Amniotic epithelial cell (primary cell): ENCODE measurements at regions not wholly inside any gene's neighbourhood (a gene's known extent, or its start where the extent isn't known, plus 50 kb on each side); places are given as distances from the start of the nearest gene placed in this dataset.
"Not testable (repeated sequence)": the region's sequence is repeated elsewhere in the genome, so short reads cannot be mapped to it uniquely, and the experiment has no call there.

Source experiments
- DNase-seq: peaks from one replicate; pipeline ENCODE4 v3.0.0-alpha.2; 2010; ENCODE audit warnings: low read depth

DNA sequence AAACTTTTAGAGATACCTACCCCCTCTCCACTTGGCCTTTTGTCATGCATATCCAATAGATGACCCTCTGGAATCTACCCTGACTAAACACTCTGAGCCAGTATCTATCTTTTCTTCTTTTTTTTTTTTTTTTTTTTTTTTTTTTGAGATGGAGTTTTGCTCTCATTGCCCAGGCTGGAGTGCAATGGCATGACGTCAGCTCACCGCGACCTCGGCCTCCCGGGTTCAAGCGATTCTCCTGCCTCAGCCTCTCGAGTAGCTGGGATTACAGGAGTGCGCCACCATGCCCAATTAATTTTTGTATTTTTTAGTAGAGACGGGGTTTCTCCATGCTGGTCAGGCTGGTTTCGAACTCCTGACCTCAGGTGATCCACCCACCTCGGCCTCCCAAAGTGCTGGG lies 50.8 kb upstream of the GRIN2B start:
- DNase-seq, result not testable (repeated sequence)

DNA sequence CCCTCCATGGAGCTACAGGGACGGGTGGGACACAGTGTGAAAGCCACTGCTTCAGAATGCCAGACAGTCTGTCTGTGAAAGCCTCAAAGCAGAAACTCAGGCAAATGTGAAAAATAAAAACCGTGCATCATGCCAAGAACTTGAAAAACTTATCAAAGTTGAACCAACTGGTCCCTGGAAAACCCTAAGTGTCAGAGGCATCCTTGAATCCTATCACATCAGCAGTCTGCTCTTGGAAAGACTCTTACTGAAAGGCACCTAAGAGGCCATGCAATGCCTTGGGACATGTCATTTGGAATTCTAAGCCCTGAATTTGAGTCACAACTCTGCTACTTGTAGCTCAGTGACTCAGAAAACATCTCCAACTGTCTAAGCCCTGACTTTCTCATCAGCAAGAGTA lies 62.4 kb upstream of the GRIN2B start:
- no peak for DNase-seq

DNA sequence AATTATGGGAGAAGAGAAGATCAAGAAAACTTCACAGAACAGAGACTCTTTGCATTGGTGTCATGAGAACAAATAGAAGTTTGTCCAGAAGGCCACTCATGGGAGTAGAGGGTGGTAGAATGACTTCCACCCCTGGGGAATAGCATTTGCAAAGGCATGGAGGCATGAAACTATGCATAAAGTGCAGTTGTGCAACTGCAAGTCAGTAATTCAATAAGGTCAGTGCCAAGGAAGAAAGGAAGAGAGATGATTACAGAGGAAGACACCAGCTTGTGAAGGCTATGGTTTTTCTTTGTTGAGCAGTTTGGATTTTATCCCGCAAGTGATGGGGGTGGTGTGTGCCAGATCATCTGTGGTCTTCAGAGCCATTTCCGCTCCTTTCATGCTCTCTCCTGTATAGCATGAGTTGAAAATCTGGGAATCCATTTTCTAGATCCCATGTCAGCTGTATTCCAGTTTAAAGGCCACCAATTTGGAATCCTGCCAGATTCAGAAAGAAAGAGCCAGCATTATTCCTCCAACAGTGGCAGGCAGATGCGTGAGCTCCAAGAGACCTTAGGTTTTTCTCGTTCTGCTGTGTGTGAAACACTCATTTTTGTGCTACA lies 67.6 kb upstream of the GRIN2B start:
- DNase-seq, result no peak

DNA sequence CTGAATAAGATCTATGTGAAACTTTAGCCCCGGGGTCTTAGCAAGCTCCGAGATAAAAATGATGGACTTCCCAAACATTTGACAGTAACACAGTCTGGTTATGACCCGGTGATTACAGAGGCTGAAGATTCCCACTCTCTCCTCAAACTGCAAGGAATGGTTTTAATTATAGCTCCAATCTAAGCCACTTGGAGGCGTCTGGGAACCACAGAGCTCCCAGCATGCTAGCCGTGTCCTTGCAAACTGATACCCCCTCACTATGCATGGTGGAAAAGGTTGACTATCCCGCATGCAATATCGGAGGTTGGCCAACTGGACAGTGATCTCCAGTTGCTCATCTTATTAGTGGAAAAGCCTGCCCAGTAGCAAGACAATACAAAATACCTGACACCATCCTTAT lies 76.5 kb upstream of the GRIN2B start:
- no peak for DNase-seq

DNA sequence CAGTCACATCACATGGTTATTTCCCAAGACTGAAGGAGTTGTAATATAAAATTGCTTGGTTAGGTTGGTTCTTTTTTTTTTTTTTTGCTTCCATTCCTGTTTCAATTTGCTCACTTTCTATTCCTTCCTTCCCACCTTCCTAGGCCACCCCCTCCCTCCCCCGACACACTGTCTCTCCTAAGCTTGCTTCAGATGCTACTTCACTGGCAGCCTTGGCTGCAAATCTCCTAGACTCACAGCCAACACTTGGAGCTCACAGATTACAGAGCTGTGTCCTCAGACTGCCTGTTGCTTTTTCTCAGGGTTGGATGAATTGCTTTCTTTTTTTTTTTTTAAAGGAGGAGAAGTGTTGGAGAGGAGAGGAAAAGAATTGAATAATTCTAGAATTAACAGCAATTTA lies 77.3 kb upstream of the GRIN2B start:
- no peak for DNase-seq

DNA sequence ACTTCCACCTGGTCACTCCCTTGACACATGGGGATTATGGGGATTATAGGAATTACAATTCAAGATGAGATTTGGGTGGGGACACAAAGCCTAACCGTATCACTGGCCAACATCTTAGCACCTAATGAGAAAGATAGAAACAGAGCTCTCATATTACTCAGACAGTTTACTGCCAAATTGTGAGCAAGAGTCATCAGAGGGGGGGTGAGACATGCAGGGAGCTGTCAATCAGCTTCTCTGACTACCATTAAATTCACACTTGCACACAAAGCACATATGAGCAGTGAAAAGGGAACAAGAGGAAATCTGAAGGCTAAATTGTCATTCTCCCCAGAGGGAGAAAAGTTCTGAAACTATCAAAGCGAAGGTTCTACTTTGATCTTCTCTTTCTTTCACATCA lies 78.1 kb upstream of the GRIN2B start:
- DNase-seq, result no peak

DNA sequence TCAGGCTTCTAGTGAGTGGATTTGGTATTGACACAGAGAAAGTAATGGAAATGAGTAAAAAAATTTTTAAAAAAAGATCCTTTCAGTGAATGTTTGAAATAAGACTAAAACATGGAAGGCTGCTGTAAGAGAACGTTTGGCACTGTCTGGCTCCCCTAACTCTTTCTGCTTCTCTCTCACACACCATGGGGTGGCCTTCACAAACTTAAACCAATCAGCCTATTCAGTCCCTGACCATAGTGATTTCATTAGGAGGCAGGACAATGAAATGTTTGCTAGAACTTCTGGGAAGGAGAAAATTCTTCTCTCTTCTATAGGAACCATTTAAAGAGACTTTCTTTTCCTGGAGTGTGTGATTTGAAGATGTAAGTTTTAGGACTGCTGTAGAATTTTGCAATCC lies 84.2 kb upstream of the GRIN2B start:
- DNase-seq, result no peak

DNA sequence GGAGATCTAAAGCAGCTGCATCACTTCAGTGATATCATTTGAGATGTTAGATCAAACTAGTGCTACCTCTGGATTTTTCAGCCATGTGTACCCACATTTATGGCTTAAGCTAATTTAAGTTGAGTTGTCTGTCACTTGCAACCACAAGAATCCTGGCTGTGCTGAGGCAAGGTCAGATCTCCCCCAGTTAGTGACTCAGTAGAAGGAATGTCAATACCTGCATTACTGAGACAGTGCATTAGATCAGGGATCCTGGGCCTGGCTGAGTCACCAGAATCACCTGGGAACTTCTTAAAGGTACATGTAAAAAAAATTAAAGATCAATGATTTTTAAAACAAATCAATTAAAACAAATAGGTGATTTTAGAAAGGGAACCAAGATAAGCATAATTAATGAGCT lies 84.6 kb upstream of the GRIN2B start:
- DNase-seq, result no peak

DNA sequence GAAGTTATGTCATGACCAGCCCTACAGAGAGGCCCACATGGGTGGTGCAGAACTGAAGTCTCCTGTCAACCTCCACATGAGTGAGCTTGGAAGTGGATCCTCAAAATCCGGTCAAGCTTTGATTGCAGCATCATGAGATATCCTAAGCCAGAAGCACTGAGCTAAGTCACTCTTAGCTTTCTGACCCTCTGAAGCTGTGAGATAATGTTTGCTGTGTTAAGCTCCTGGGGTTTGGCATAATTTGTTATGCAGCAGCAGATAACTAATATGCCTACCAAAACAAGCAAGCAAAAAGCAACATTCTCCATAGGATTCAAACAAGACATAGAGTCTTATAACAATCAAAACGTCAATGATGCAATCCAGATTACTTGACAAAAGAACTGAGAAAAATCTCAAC lies 87.6 kb upstream of the GRIN2B start:
- DNase-seq, result no peak

DNA sequence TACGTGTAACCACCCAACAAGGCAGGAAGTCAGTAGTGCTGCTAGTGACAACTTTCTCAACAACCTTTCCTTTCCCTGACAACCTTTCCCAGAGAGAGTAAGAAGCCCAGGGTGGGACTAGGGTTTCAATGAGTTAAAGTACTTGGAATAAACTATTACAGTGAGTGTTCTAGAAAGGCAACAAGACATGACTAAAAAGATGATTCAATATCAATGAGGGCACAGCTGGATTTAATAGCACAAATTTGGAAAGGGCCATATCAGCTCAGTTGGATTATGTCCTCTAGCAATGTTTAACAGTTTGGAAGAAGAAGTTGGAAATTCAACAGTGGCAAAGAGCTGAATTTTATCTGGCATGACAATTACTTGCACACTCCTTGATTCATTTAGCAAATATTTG lies 90.4 kb upstream of the GRIN2B start:
- no peak for DNase-seq

DNA sequence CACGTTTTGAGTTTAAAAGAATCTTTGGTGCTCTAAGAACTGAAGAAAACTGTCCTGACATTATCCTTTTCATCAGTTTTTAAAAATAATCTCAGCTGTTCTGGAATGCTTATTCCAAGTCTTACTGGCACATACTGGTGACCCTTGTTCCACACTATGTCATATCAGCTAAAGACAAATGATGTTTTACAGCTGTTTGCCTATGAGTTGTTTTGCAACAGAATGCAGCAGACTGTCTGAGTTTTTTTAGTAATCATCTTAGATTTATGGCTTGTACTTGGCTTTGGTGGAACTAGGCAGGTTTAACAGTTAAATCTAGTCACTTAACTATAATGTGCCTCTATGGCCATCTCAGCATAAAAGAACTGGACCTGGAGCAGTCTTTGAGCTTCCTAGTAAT lies 91.6 kb upstream of the GRIN2B start:
- no peak for DNase-seq

DNA sequence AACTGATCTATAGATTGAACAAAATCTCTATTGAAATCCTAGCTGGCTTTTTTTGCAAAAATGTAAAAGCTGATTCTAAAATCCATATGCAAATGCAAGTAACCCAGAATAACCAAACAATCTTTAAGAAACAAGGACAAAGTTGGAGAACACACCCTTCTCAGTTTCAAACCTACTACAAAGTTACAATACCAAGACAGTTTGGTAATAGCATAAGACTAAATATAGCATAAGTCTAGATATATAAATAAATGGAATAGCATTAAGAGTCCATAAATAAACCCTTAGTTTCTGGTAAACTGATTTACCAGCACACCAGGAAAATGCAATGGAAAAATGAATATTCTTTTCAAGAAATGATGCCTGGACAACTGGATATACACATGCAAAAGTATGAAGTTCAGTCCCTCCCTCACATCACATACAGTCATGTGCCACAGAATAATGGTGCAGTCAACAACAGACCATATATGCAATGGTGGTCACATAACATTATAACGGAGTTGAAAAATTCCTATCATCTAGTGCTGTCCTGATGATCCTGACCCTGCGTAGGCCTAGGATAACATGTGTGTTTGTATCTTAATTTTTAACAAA lies 94.5 kb upstream of the GRIN2B start:
- DNase-seq, result no peak

DNA sequence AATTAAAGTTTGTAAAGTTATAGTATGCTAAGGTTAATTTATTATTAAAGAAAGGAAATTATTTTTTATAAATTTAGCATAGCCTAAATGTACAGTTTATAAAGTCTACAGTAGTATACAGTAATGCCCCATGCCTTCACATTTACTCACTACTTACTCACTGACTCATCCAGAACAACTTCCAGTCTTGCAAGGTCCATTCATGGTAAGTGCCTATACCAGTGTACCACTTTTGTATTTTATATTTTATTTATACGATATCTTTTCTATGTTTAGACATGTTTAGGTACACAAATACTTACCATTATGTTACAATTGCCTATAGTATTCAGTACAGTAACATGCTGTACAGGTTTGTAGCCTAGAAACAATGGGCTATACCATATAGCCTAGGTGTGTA lies 95.1 kb upstream of the GRIN2B start:
- DNase-seq, result no peak

DNA sequence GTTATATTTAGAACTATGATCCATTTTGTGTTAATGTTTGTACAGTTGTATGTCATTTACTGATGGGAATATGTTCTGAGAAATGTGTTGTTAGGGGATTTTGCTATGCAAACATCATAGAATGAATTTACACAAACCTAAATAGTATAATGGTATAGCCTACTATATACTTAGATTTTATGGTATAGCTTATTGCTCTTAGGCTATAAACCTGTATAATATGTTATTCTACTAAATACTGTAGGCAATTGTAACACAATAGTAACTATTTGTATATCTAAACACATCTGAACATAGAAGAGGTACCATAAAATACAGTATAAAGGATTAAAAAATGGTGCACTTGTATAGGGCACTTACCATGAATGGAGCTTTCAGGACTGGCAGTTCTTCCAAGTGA lies 105.4 kb upstream of the GRIN2B start:
- no peak for DNase-seq

DNA sequence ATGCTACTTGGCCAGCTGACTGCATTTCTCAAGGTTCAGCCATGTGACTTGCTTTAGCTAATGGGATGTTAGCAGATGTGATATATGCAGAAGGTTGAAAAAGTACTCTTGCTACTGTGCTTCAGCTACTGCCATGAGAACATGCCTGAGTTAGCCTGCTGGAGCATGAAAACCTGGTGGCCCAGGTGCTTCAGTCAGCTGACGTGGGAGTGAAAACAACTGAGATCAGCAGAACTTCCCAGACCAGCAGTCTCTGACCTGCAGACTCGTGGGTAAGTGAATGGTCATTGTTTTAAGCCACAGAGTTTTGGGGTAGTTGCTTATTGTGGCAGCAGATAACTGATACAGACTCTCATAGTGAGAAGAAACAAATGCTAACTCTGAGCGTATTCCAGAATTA lies 118.6 kb upstream of the GRIN2B start:
- DNase-seq, result no peak

DNA sequence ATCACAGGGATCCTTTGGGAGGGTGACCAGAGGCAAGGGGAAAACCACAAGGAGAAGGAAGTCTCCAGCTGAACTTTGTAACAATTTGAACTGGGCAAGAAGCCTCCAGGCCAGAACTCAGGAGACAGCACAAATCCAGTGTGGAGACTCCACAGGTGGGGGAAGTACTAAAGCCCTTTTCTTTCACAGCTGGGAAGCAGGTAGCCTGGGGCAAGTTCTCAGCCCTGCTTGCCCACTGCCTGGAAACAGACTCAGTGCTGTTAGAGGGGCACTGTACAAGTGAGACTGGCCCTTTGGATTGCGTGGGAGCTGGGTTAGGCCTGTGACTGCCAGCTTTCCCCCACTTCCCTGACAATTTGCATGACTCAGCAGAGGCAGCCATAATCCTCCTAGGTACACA lies 120.2 kb upstream of the GRIN2B start:
- not testable (repeated sequence) for DNase-seq

DNA sequence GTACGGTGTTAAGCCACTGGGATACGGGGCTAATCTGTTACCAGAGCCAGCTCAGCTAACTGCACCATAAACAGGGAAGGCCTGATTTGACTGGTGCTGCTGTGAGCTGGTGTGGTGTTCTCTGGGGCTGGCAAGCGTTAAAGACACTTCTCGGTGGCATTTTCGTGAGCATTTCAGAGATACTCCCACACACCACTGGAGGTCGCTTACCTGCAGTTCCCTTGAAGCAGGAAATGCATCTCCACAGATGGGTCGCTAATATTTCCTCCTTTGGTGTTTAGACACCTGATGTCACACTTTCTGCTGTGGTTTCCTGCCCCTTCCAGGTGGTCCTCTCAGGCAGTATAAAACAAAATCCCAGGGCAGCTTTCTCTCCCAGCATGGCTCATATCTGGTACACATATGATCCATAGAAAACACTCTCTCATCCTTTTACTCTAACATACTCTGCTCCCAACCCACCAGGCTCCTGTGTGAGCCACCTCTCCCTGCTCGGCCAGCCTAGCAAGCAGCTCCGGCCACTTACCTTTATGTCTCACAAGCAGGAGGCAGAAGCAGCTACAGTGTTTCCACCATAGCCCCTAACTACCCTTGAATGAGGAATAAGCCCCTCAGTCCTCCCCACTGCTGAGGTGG lies 129.9 kb upstream of the GRIN2B start:
- DNase-seq, result no peak

DNA sequence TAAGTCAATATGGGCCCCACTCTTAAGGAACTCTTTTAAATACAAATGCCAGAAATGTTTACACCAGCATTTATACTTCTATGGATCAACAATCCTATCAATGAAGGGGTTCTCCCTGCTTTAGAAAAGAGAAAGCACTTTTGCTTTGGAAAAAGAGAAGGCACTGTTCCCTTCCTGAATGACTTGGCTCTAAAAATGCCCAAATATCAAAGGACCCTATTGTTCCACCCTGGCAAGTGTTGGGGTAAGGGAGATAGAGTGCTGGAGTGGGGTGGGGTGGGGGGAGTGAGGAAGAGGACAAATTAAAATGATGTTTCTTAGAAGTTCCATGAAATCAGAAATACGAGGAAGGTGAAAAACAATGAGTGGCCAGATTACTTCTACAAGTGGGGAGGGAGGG lies 131.6 kb upstream of the GRIN2B start:
- no peak for DNase-seq

DNA sequence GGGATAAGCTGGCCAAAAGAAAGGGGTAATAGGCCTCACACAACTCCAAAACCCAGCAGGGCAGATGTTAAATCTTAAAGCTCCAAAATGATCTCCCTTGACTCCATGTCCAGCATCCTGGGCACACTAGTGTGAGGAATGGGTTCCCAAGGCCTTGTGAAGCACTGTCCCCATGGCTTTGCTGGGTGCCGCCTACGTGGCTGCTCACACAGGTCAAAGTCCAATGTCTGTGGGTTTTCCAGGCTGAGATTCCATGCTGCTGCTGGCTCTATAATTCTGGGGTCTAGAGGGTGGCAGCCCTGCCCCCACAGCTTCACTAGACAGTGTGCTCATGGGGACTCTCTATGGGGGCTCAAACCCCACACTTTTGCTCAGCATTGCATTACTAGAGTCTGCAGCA lies 145.3 kb upstream of the GRIN2B start:
- no peak for DNase-seq

DNA sequence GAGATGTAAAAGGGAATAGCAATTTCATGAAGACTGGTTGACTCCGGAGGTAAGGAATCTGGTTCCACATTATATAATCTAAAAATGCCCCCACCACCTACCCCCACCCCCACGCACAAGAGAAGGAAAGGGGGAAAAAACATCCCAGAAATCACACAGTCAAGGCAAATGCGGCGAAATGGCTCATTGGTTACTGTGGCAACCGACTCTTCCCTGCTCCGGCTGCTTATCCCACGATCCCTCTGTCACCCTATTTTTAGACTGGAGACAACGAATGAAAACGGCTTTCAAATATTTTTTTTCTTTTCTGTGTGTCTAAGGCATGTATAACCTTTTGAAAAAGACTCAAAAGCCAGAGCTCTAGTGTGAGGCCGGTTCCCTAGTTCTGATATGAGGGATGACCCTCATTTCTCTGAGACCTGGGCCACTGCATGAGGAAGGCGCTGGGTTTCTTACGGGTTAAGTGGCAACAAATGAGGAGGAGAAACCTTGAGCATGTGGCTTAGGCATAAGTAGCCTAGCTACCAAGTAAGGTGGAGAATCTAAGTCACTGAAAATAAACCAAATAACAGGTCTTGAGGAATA lies 148.3 kb upstream of the GRIN2B start:
- no peak for DNase-seq

DNA sequence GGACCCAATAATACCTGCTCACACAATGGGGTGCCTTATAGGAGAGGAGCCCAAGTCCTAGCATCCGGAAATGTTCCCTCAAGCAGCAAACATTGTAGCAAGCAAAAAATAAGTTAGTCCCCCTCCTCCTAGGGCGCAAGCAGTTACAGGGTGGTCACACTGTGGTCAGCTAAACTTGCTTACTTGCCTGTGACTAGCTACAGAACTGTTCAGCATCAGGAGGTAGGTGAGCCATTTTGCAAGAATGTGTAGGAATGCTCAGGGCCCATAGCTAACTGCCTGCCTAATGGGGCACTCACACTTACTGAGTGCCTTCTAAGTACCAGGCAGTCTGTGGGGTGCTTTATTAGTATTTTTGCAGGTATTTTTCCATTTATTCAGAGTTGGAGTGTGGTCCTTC lies 154.6 kb upstream of the GRIN2B start:
- DNase-seq, result no peak

DNA sequence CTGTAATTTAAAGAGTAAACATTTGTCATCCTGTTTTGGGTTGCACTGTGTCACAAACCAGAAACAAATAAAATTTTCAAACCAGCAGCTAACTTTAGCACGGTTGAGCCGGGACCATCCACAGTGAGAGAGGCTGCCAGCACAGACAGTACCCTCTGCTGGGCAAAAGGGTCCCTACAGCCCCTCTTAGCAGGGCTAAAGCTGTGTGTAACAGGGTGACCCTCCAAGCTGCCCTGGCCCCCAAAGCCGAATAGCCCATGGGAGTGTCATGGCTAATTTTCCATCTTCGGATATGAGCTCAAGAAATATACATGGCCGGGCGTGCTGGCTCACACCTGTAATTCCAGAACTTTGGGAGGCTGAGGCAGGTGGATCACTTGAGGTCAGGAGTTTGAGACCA lies 157.1 kb upstream of the GRIN2B start:
- DNase-seq, result no peak

DNA sequence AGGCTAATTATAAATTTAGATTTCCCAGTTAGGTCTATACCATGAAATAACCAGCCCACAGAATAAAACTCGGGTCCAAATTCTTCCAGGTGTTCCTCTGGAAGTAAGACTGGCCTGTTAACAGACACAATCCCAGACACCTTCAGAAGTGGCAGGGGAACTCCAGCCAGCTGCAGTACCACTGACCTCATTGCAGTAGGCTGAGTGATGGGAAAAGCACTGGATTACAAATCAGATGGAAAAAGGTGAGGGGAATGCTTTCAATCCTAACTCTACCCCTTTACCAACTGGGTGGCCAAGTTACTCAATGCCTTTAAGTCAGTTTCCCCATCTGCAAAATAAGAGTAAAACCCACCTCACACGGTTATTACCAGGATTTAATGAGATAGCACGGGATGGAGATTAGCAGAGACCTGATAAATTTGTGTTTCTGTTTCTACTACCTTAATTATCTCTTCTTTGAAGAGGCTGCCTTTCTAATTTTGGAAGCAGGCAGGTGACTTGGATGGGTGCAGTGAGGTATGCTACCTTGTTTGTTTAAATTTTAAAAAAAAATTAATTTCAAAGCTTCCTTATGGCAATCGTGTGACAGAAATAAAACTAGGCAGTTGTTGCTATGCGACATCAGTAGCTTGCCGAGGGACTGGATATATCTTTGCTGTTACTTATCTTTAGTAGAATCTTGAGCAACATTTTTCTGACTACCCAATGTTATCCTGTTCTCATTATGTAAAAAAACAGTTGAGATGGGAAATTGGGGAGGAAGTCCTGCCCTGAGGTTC lies 167.3 kb upstream of the GRIN2B start:
- no peak for DNase-seq
